Thymus (tissue), 11 donors: ENCODE measurements at regions not wholly inside any gene's neighbourhood (a gene's known extent, or its start where the extent isn't known, plus 50 kb on each side); places are given as distances from the start of the nearest gene placed in this dataset.
"Not testable (repeated sequence)": the region's sequence is repeated elsewhere in the genome, so short reads cannot be mapped to it uniquely, and the experiment has no call there.

Experiments used
- DNase-seq, 9 donors: peaks; one replicate each; pipeline ENCODE4 v3.0.0-alpha.2; 2013; ENCODE audit warnings: low spot score in 9 of 9, low read depth in 6 of 9, missing footprints in 1 of 9
- H3K27ac ChIP-seq, 2 donors: one replicate each; pipeline ENCODE4 v1.5.1; 2013; ENCODE audit warnings: control low read depth in 1 of 2, low read depth in 1 of 2, low read length in 1 of 2, mild to moderate bottlenecking in 1 of 2, moderate library complexity in 1 of 2
- H3K27me3 ChIP-seq, 2 donors: one replicate each; pipeline ENCODE4 v1.5.1; 2013; ENCODE audit warnings: low read length in 1 of 2; ENCODE audit not compliant: control insufficient read depth in 2 of 2, insufficient read depth in 1 of 2
- H3K36me3 ChIP-seq, 2 donors: one replicate each; pipeline ENCODE4 v1.5.1; 2013; ENCODE audit warnings: low read length in 1 of 2, mild to moderate bottlenecking in 1 of 2, moderate library complexity in 1 of 2; ENCODE audit not compliant: control insufficient read depth in 2 of 2, insufficient read depth in 2 of 2
- H3K4me1 ChIP-seq, 2 donors: one replicate each; pipeline ENCODE4 v1.5.1; 2013; ENCODE audit warnings: low read length in 2 of 2; ENCODE audit not compliant: control insufficient read depth in 2 of 2, insufficient read depth in 2 of 2
- H3K4me3 ChIP-seq, 2 donors: one replicate each; pipeline ENCODE4 v1.5.1; 2013; ENCODE audit warnings: low read length in 2 of 2, control low read depth in 1 of 2, mild to moderate bottlenecking in 1 of 2
- H3K9me3 ChIP-seq, 2 donors: one replicate each; pipeline ENCODE4 v1.5.1; 2013; ENCODE audit warnings: low read length in 1 of 2, mild to moderate bottlenecking in 1 of 2; ENCODE audit not compliant: control insufficient read depth in 2 of 2, insufficient read depth in 1 of 2
- WGBS: extraction: QIAGEN DNeasy Blood & Tissue Kit; methylation state at CpG from one replicate; pipeline ENCODE4 v1.1.7; 2013; 5-methylcytosine and 5-hydroxymethylcytosine counted together
- donor health status: healthy.

GRCh38 chr13:50393628-50394027 lies 378.4 kb downstream of the KCNRG start:
- WGBS, result 78% methylated on average over 6 of the region's 6 CpGs
- H3K27me3 ChIP-seq, result no peaks in the 10 kb centered on the region
- no peaks in the 10 kb centered on the region for H3K36me3 ChIP-seq
- no peaks in the 10 kb centered on the region for H3K9me3 ChIP-seq
- peaks cover 4 to 9% of the 10 kb centered on the region in 2 donors for H3K4me1 ChIP-seq
- peak in 2 of 9 donors; percentile 47 to 69 for DNase-seq
- no peak overlapping the region for H3K4me3 ChIP-seq
- no peak overlapping the region for H3K27ac ChIP-seq

GRCh38 chr13:50396001-50396400 lies 380.8 kb downstream of the KCNRG start:
- Histone ChIP-seq H3K4me3 (no peak overlapping the region), H3K9me3 (no peaks in the 10 kb centered on the region), H3K27ac (no peak overlapping the region), H3K27me3 (no peaks in the 10 kb centered on the region), H3K4me1 (peaks cover 4 to 10% of the 10 kb centered on the region in 2 donors), H3K36me3 (no peaks in the 10 kb centered on the region)
- no peak for DNase-seq

- H3K4me1 ChIP-seq, result peaks cover 4 to 12% of the 10 kb centered on the region in 2 donors
- H3K36me3 ChIP-seq, DNase-seq, H3K27ac ChIP-seq, H3K4me3 ChIP-seq, H3K9me3 ChIP-seq, H3K27me3 ChIP-seq: not testable (repeated sequence)
- WGBS, result 99% methylated on average over 31 of the region's 31 CpGs
These were observed 381.4 kb downstream of the KCNRG start for GRCh38 chr13:50396618-50397017.

- no peaks in the 10 kb centered on the region for H3K36me3 ChIP-seq
- H3K4me3 ChIP-seq, result no peak overlapping the region
- no peaks in the 10 kb centered on the region for H3K9me3 ChIP-seq
- WGBS, result 96% methylated on average over 3 of the region's 3 CpGs
- H3K27me3 ChIP-seq, result no peaks in the 10 kb centered on the region
- no peak overlapping the region for H3K27ac ChIP-seq
- no peak for DNase-seq
- peaks cover 3% of the 10 kb centered on the region in 2 donors for H3K4me1 ChIP-seq
These were observed 384.9 kb downstream of the KCNRG start for GRCh38 chr13:50400035-50400726.

GRCh38 chr13:50401049-50401505 lies 385.8 kb downstream of the KCNRG start:
- peaks cover 3% of the 10 kb centered on the region in 2 donors for H3K4me1 ChIP-seq
- H3K27me3 ChIP-seq, result no peaks in the 10 kb centered on the region
- no peaks in the 10 kb centered on the region for H3K9me3 ChIP-seq
- H3K27ac ChIP-seq, result no peak overlapping the region
- no peaks in the 10 kb centered on the region for H3K36me3 ChIP-seq
- no peak overlapping the region for H3K4me3 ChIP-seq
- DNase-seq, result no peak
- WGBS, result 92% methylated on average over 1 of the region's 1 CpG

- Histone ChIP-seq H3K36me3 (no peaks in the 10 kb centered on the region), H3K4me1 (peaks cover 9 to 10% of the 10 kb centered on the region in 2 donors), H3K9me3 (no peaks in the 10 kb centered on the region), H3K27ac (no peak overlapping the region), H3K27me3 (no peaks in the 10 kb centered on the region), H3K4me3 (no peak overlapping the region)
- 97% methylated on average over 3 of the region's 3 CpGs for WGBS
- DNase-seq, result no peak
These were observed 386.6 kb downstream of the KCNRG start for GRCh38 chr13:50401721-50402465.

GRCh38 chr13:50403311-50403710 lies 388.1 kb downstream of the KCNRG start:
- WGBS, result 100% methylated on average over 1 of the region's 1 CpG
- no peaks in the 10 kb centered on the region for H3K27me3 ChIP-seq
- H3K4me3 ChIP-seq, result no peak overlapping the region
- H3K9me3 ChIP-seq, result no peaks in the 10 kb centered on the region
- peaks cover 21 to 22% of the 10 kb centered on the region in 2 donors for H3K4me1 ChIP-seq
- no peaks in the 10 kb centered on the region for H3K36me3 ChIP-seq
- DNase-seq, result no peak
- H3K27ac ChIP-seq, result no peak overlapping the region

GRCh38 chr13:50404116-50404515 lies 388.9 kb downstream of the KCNRG start:
- 98% methylated on average over 3 of the region's 3 CpGs for WGBS
- Histone ChIP-seq H3K4me1 (peaks cover 27% of the 10 kb centered on the region in 2 donors), H3K36me3 (no peaks in the 10 kb centered on the region), H3K9me3 (no peaks in the 10 kb centered on the region), H3K4me3 (no peak overlapping the region), H3K27ac (no peak overlapping the region), H3K27me3 (no peaks in the 10 kb centered on the region)
- DNase-seq, result no peak

- Histone ChIP-seq H3K4me3 (no peak overlapping the region), H3K27ac (no peak overlapping the region), H3K9me3 (no peaks in the 10 kb centered on the region), H3K36me3 (no peaks in the 10 kb centered on the region), H3K27me3 (no peaks in the 10 kb centered on the region), H3K4me1 (peaks cover 33 to 34% of the 10 kb centered on the region in 2 donors)
- WGBS, result 100% methylated on average over 1 of the region's 1 CpG
- no peak for DNase-seq
These were observed 389.5 kb downstream of the KCNRG start for GRCh38 chr13:50404769-50405168.
